ENCODE measurements at regions not wholly inside any gene's neighbourhood (a gene's known extent, or its start where the extent isn't known, plus 50 kb on each side); places are given as distances from the start of the nearest gene placed in this dataset.

- ChIA-PET POLR2A (interaction anchor here (0.6 kb wide), 1 partner anchor 267 kb away, joined by 3 read pairs; no protein-coding TSS in a partner anchor), CTCF (no interaction called here)
- H3K36me3 Mint-ChIP-seq = no peaks in the 10 kb centered on the region
- intact Hi-C loops (cut with micrococcal nuclease) = no loop called here
- Histone ChIP-seq H3K4me3 (ENCODE audit: low read length) (no peak overlapping the region), H3K27me3 (ENCODE audit: control insufficient read depth in 2 of 2, insufficient read depth in 2 of 2, low read length in 2 of 2) (no peaks in the 10 kb centered on the region), H3K9me3 (ENCODE audit: control insufficient read depth in 2 of 3, low read length in 3 of 3) (no peaks in the 10 kb centered on the region), H3K27ac (ENCODE audit: low read depth, low read length) (no peak overlapping the region), H3K4me1 (ENCODE audit: control insufficient read depth in 2 of 2, insufficient read depth in 2 of 2, low read length in 2 of 2) (no peaks in the 10 kb centered on the region), H3K36me3 (ENCODE audit: control insufficient read depth in 2 of 3, insufficient read depth in 3 of 3, low read length in 3 of 3) (no peaks in the 10 kb centered on the region)
- peaks cover 0 to 4% (median 4%) of the 10 kb centered on the region in 7 donors for H3K4me1 Mint-ChIP-seq
- H3K9me3 Mint-ChIP-seq = no peaks in the 10 kb centered on the region
- ATAC-seq = no peak
- H3K27ac Mint-ChIP-seq = no peak overlapping the region
- DNase-seq = no peak
- H3K27me3 Mint-ChIP-seq = no peaks in the 10 kb centered on the region
- no peak overlapping the region for H3K4me3 Mint-ChIP-seq
Observed at GRCh38 chr2:189379287-189379630, 62.0 kb upstream of the WDR75 start.

GRCh38 chr2:189379731-189380261, 61.5 kb upstream of the WDR75 start:
- Mint-ChIP-seq H3K27ac (no peak overlapping the region), H3K4me3 (no peak overlapping the region), H3K36me3 (no peaks in the 10 kb centered on the region), H3K4me1 (no peaks in the 10 kb centered on the region), H3K9me3 (no peaks in the 10 kb centered on the region), H3K27me3 (no peaks in the 10 kb centered on the region)
- no peaks in the 10 kb centered on the region for H3K4me1 ChIP-seq (ENCODE audit: control insufficient read depth in 2 of 2, insufficient read depth in 2 of 2, low read length in 2 of 2)
- ATAC-seq = no peak
- H3K27me3 ChIP-seq (ENCODE audit: control insufficient read depth in 2 of 2, insufficient read depth in 2 of 2, low read length in 2 of 2) = no peaks in the 10 kb centered on the region
- intact Hi-C loops (cut with micrococcal nuclease) = no loop called here
- DNase-seq = no peak
- H3K4me3 ChIP-seq (ENCODE audit: low read length) = no peak overlapping the region
- ChIA-PET CTCF (no interaction called here), POLR2A (no interaction called here)
- no peak overlapping the region for H3K27ac ChIP-seq (ENCODE audit: low read depth, low read length)
- no peaks in the 10 kb centered on the region for H3K9me3 ChIP-seq (ENCODE audit: control insufficient read depth in 2 of 3, low read length in 3 of 3)
- H3K36me3 ChIP-seq (ENCODE audit: control insufficient read depth in 2 of 3, insufficient read depth in 3 of 3, low read length in 3 of 3) = no peaks in the 10 kb centered on the region

- no peak overlapping the region for H3K4me3 ChIP-seq (ENCODE audit: low read length)
- no peak overlapping the region for H3K4me3 Mint-ChIP-seq
- no peak overlapping the region for H3K27ac Mint-ChIP-seq
- peaks cover 0 to 8% (median 0%) of the 10 kb centered on the region in 5 donors for H3K36me3 Mint-ChIP-seq
- DNase-seq (no peak), ATAC-seq (no peak)
- ChIA-PET CTCF (no interaction called here), POLR2A (no interaction called here)
- H3K9me3 ChIP-seq (ENCODE audit: control insufficient read depth in 2 of 3, low read length in 3 of 3) = no peaks in the 10 kb centered on the region
- no peak overlapping the region for H3K27ac ChIP-seq (ENCODE audit: low read depth, low read length)
- intact Hi-C loops (cut with micrococcal nuclease) = no loop called here
- no peaks in the 10 kb centered on the region for H3K27me3 ChIP-seq (ENCODE audit: control insufficient read depth in 2 of 2, insufficient read depth in 2 of 2, low read length in 2 of 2)
- no peaks in the 10 kb centered on the region for H3K4me1 Mint-ChIP-seq
- no peaks in the 10 kb centered on the region for H3K27me3 Mint-ChIP-seq
- no peaks in the 10 kb centered on the region for H3K36me3 ChIP-seq (ENCODE audit: control insufficient read depth in 2 of 3, insufficient read depth in 3 of 3, low read length in 3 of 3)
- H3K4me1 ChIP-seq (ENCODE audit: control insufficient read depth in 2 of 2, insufficient read depth in 2 of 2, low read length in 2 of 2) = no peaks in the 10 kb centered on the region
- peaks cover 0 to 5% (median 0%) of the 10 kb centered on the region in 11 donors for H3K9me3 Mint-ChIP-seq
Observed at GRCh38 chr2:189382668-189383067, 58.6 kb upstream of the WDR75 start.

GRCh38 chr2:189386741-189387140, 54.5 kb upstream of the WDR75 start:
- H3K9me3 ChIP-seq (ENCODE audit: control insufficient read depth in 2 of 3, low read length in 3 of 3) = no peaks in the 10 kb centered on the region
- Mint-ChIP-seq H3K36me3 (peaks cover 0 to 8% (median 0%) of the 10 kb centered on the region in 5 donors), H3K4me3 (no peak overlapping the region), H3K27ac (no peak overlapping the region), H3K27me3 (no peaks in the 10 kb centered on the region), H3K4me1 (no peaks in the 10 kb centered on the region), H3K9me3 (peaks cover 0 to 5% (median 0%) of the 10 kb centered on the region in 11 donors)
- ATAC-seq = no peak
- ChIA-PET CTCF (no interaction called here), POLR2A (no interaction called here)
- no peak for DNase-seq
- no peaks in the 10 kb centered on the region for H3K36me3 ChIP-seq (ENCODE audit: control insufficient read depth in 2 of 3, insufficient read depth in 3 of 3, low read length in 3 of 3)
- no peak overlapping the region for H3K4me3 ChIP-seq (ENCODE audit: low read length)
- H3K27me3 ChIP-seq (ENCODE audit: control insufficient read depth in 2 of 2, insufficient read depth in 2 of 2, low read length in 2 of 2) = no peaks in the 10 kb centered on the region
- H3K27ac ChIP-seq (ENCODE audit: low read depth, low read length) = no peak overlapping the region
- intact Hi-C loops (cut with micrococcal nuclease) = no loop called here
- no peaks in the 10 kb centered on the region for H3K4me1 ChIP-seq (ENCODE audit: control insufficient read depth in 2 of 2, insufficient read depth in 2 of 2, low read length in 2 of 2)

- H3K4me1 ChIP-seq (ENCODE audit: control insufficient read depth in 2 of 2, insufficient read depth in 2 of 2, low read length in 2 of 2) = no peaks in the 10 kb centered on the region
- no peaks in the 10 kb centered on the region for H3K27me3 ChIP-seq (ENCODE audit: control insufficient read depth in 2 of 2, insufficient read depth in 2 of 2, low read length in 2 of 2)
- H3K27me3 Mint-ChIP-seq = no peaks in the 10 kb centered on the region
Observed at GRCh38 chr2:189391201-189391600, 50.1 kb upstream of the WDR75 start.

More at GRCh38 chr2:189391201-189391600, 50.1 kb upstream of the WDR75 start:
- ChIA-PET CTCF (no interaction called here), POLR2A (no interaction called here)
- ATAC-seq = no peak
- H3K9me3 Mint-ChIP-seq = peaks cover 0 to 5% (median 0%) of the 10 kb centered on the region in 11 donors
- no peaks in the 10 kb centered on the region for H3K4me1 Mint-ChIP-seq
- Histone ChIP-seq H3K9me3 (ENCODE audit: control insufficient read depth in 2 of 3, low read length in 3 of 3) (no peaks in the 10 kb centered on the region), H3K4me3 (ENCODE audit: low read length) (no peak overlapping the region), H3K27ac (ENCODE audit: low read depth, low read length) (no peak overlapping the region), H3K36me3 (ENCODE audit: control insufficient read depth in 2 of 3, insufficient read depth in 3 of 3, low read length in 3 of 3) (no peaks in the 10 kb centered on the region)
- intact Hi-C loops (cut with micrococcal nuclease) = no loop called here
- no peak for DNase-seq
- no peak overlapping the region for H3K27ac Mint-ChIP-seq
- H3K4me3 Mint-ChIP-seq = no peak overlapping the region
- no peaks in the 10 kb centered on the region for H3K36me3 Mint-ChIP-seq

Measured in naive thymus-derived CD4-positive, alpha-beta T cell (primary cell).